T-helper 2 cell treated with Interferon-gamma antibody and Interleukin-4, amounts not matched to agents 5 μg/mL and 100 μg/mL, for 36 hours (primary cell): ENCODE measurements at regions not wholly inside any gene's neighbourhood (a gene's known extent, or its start where the extent isn't known, plus 50 kb on each side); places are given as distances from the start of the nearest gene placed in this dataset.

Experiments used
- DNase-seq: peaks from one replicate; pipeline ENCODE4 v3.0.0; 2021; ENCODE audit warnings: low spot score
- H3K27ac Mint-ChIP-seq: one replicate; pipeline ENCODE4 v1.8.0; 2021; ENCODE audit warnings: mild to moderate bottlenecking, mixed read lengths
- H3K27me3 Mint-ChIP-seq: one replicate; pipeline ENCODE4 v1.8.0; 2021; ENCODE audit warnings: low read depth, mixed read lengths
- H3K36me3 Mint-ChIP-seq: one replicate; pipeline ENCODE4 v1.8.0; 2021; ENCODE audit warnings: low read depth, mixed read lengths
- H3K4me1 Mint-ChIP-seq: one replicate; pipeline ENCODE4 v1.8.0; 2021; ENCODE audit warnings: low read depth, mixed read lengths
- H3K4me3 Mint-ChIP-seq: one replicate; pipeline ENCODE4 v1.8.0; 2022; ENCODE audit warnings: mild to moderate bottlenecking, moderate library complexity, mixed read lengths
- H3K9me3 Mint-ChIP-seq: one replicate; pipeline ENCODE4 v1.8.0; 2021; ENCODE audit warnings: mixed read lengths

GRCh38 chr16:62105244-62105643, 69.0 kb upstream of the CDH8 start:
- Mint-ChIP-seq H3K27ac (no peak overlapping the region), H3K4me3 (no peak overlapping the region), H3K27me3 (no peaks in the 10 kb centered on the region), H3K9me3 (peaks cover 17% of the 10 kb centered on the region), H3K4me1 (no peaks in the 10 kb centered on the region), H3K36me3 (no peaks in the 10 kb centered on the region)
- no peak for DNase-seq

GRCh38 chr16:62102588-62102987, 66.3 kb upstream of the CDH8 start:
- H3K36me3 Mint-ChIP-seq: no peaks in the 10 kb centered on the region
- no peaks in the 10 kb centered on the region for H3K27me3 Mint-ChIP-seq
- DNase-seq: no peak
- H3K9me3 Mint-ChIP-seq: peaks cover 17% of the 10 kb centered on the region
- no peak overlapping the region for H3K27ac Mint-ChIP-seq
- no peaks in the 10 kb centered on the region for H3K4me1 Mint-ChIP-seq
- no peak overlapping the region for H3K4me3 Mint-ChIP-seq

GRCh38 chr16:62100651-62101050, 64.4 kb upstream of the CDH8 start:
- Mint-ChIP-seq H3K27me3 (no peaks in the 10 kb centered on the region), H3K36me3 (no peaks in the 10 kb centered on the region), H3K4me3 (no peak overlapping the region), H3K9me3 (peaks cover 22% of the 10 kb centered on the region), H3K27ac (no peak overlapping the region), H3K4me1 (no peaks in the 10 kb centered on the region)
- DNase-seq: no peak

- H3K4me3 Mint-ChIP-seq: no peak overlapping the region
- H3K4me1 Mint-ChIP-seq: no peaks in the 10 kb centered on the region
- no peaks in the 10 kb centered on the region for H3K27me3 Mint-ChIP-seq
- H3K36me3 Mint-ChIP-seq: no peaks in the 10 kb centered on the region
- peaks cover 31% of the 10 kb centered on the region for H3K9me3 Mint-ChIP-seq
- DNase-seq: no peak
- H3K27ac Mint-ChIP-seq: no peak overlapping the region
These were observed 53.5 kb upstream of the CDH8 start for GRCh38 chr16:62089715-62090114.

- H3K27me3 Mint-ChIP-seq: no peaks in the 10 kb centered on the region
These were observed 52.6 kb upstream of the CDH8 start for GRCh38 chr16:62088731-62089410.

More at GRCh38 chr16:62088731-62089410, 52.6 kb upstream of the CDH8 start:
- H3K27ac Mint-ChIP-seq: no peak overlapping the region
- no peaks in the 10 kb centered on the region for H3K4me1 Mint-ChIP-seq
- H3K9me3 Mint-ChIP-seq: peaks cover 32% of the 10 kb centered on the region
- H3K36me3 Mint-ChIP-seq: no peaks in the 10 kb centered on the region
- no peak overlapping the region for H3K4me3 Mint-ChIP-seq
- no peak for DNase-seq
